Activated CD4-positive, alpha-beta T cell treated with anti-CD3 and anti-CD28 coated beads, Interleukin-2, amount 10 ng/mL, durations not matched to agents 24 days and 14 days (primary cell): ENCODE measurements at regions not wholly inside any gene's neighbourhood (a gene's known extent, or its start where the extent isn't known, plus 50 kb on each side); places are given as distances from the start of the nearest gene placed in this dataset.

Source experiments
- DNase-seq: peaks from one replicate; pipeline ENCODE4 v3.0.0; 2022
- H3K27ac Mint-ChIP-seq: one replicate; pipeline ENCODE4 v1.8.0; 2022; ENCODE audit warnings: mild to moderate bottlenecking, mixed read lengths
- H3K27me3 Mint-ChIP-seq: one replicate; pipeline ENCODE4 v1.8.0; 2022; ENCODE audit warnings: mixed read lengths
- H3K36me3 Mint-ChIP-seq: one replicate; pipeline ENCODE4 v1.8.0; 2022; ENCODE audit warnings: low read depth, mild to moderate bottlenecking, mixed read lengths
- H3K4me1 Mint-ChIP-seq: one replicate; pipeline ENCODE4 v1.8.0; 2021; ENCODE audit warnings: mixed read lengths
- H3K4me3 Mint-ChIP-seq: one replicate; pipeline ENCODE4 v1.8.0; 2022; ENCODE audit warnings: mild to moderate bottlenecking, moderate library complexity, mixed read lengths
- H3K9me3 Mint-ChIP-seq: one replicate; pipeline ENCODE4 v1.8.0; 2021; ENCODE audit warnings: mixed read lengths
- intact Hi-C: fragments of 100-400 bp; cut with micrococcal nuclease; formaldehyde crosslinking; loops from one replicate; pipeline ENCODE4 v1.15.1; 2023

- no peaks in the 10 kb centered on the region for H3K9me3 Mint-ChIP-seq
- H3K27me3 Mint-ChIP-seq = peaks cover 16% of the 10 kb centered on the region
- no peak overlapping the region for H3K27ac Mint-ChIP-seq
- DNase-seq = no peak
- H3K4me1 Mint-ChIP-seq = peaks cover 3% of the 10 kb centered on the region
- H3K36me3 Mint-ChIP-seq = no peaks in the 10 kb centered on the region
- intact Hi-C loops = no loop called here
- H3K4me3 Mint-ChIP-seq = no peak overlapping the region
Measured at GRCh38 chr2:45259547-45260160, 250.4 kb upstream of the SIX2 start.

GRCh38 chr2:45259138-45259537, 249.9 kb upstream of the SIX2 start:
- Mint-ChIP-seq H3K27me3 (peaks cover 16% of the 10 kb centered on the region), H3K4me3 (no peak overlapping the region), H3K9me3 (no peaks in the 10 kb centered on the region), H3K4me1 (peaks cover 3% of the 10 kb centered on the region), H3K36me3 (no peaks in the 10 kb centered on the region), H3K27ac (no peak overlapping the region)
- intact Hi-C loops = no loop called here
- no peak for DNase-seq

- H3K9me3 Mint-ChIP-seq = no peaks in the 10 kb centered on the region
- H3K4me3 Mint-ChIP-seq = no peak overlapping the region
- no peak for DNase-seq
- H3K36me3 Mint-ChIP-seq = no peaks in the 10 kb centered on the region
- intact Hi-C loops = no loop called here
- H3K4me1 Mint-ChIP-seq = peaks cover 3% of the 10 kb centered on the region
- H3K27me3 Mint-ChIP-seq = peaks cover 9% of the 10 kb centered on the region
- H3K27ac Mint-ChIP-seq = no peak overlapping the region
Measured at GRCh38 chr2:45258311-45258710, 249.1 kb upstream of the SIX2 start.

- Mint-ChIP-seq H3K36me3 (no peaks in the 10 kb centered on the region), H3K4me1 (peaks cover 3% of the 10 kb centered on the region), H3K9me3 (no peaks in the 10 kb centered on the region), H3K27ac (no peak overlapping the region), H3K4me3 (no peak overlapping the region), H3K27me3 (peaks cover 4% of the 10 kb centered on the region)
- intact Hi-C loops = no loop called here
- DNase-seq = no peak
Measured at GRCh38 chr2:45257820-45258219, 248.6 kb upstream of the SIX2 start.

- H3K36me3 Mint-ChIP-seq = no peaks in the 10 kb centered on the region
- intact Hi-C loops = no loop called here
- no peaks in the 10 kb centered on the region for H3K27me3 Mint-ChIP-seq
- DNase-seq = no peak
- no peaks in the 10 kb centered on the region for H3K9me3 Mint-ChIP-seq
- H3K4me1 Mint-ChIP-seq = no peaks in the 10 kb centered on the region
- H3K27ac Mint-ChIP-seq = no peak overlapping the region
- no peak overlapping the region for H3K4me3 Mint-ChIP-seq
Measured at GRCh38 chr2:45256867-45257641, 247.8 kb upstream of the SIX2 start.

- Mint-ChIP-seq H3K27me3 (peaks cover 2% of the 10 kb centered on the region), H3K36me3 (no peaks in the 10 kb centered on the region), H3K4me1 (no peaks in the 10 kb centered on the region), H3K4me3 (no peak overlapping the region), H3K27ac (no peak overlapping the region), H3K9me3 (no peaks in the 10 kb centered on the region)
- DNase-seq = no peak
- intact Hi-C loops = no loop called here
Measured at GRCh38 chr2:45256173-45256866, 247.1 kb upstream of the SIX2 start.

GRCh38 chr2:45255563-45255962, 246.3 kb upstream of the SIX2 start:
- H3K9me3 Mint-ChIP-seq = no peaks in the 10 kb centered on the region

GRCh38 chr2:45254025-45254424, 244.8 kb upstream of the SIX2 start:
- no peaks in the 10 kb centered on the region for H3K36me3 Mint-ChIP-seq
- no peak overlapping the region for H3K4me3 Mint-ChIP-seq
- no peaks in the 10 kb centered on the region for H3K4me1 Mint-ChIP-seq
- H3K27ac Mint-ChIP-seq = no peak overlapping the region
- H3K9me3 Mint-ChIP-seq = peaks cover 6% of the 10 kb centered on the region
- no peak for DNase-seq
- intact Hi-C loops = no loop called here
- H3K27me3 Mint-ChIP-seq = peaks cover 9% of the 10 kb centered on the region

More at GRCh38 chr2:45255563-45255962, 246.3 kb upstream of the SIX2 start:
- intact Hi-C loops = no loop called here
- H3K4me1 Mint-ChIP-seq = no peaks in the 10 kb centered on the region
- DNase-seq = no peak
- H3K4me3 Mint-ChIP-seq = no peak overlapping the region
- no peak overlapping the region for H3K27ac Mint-ChIP-seq
- peaks cover 6% of the 10 kb centered on the region for H3K27me3 Mint-ChIP-seq
- H3K36me3 Mint-ChIP-seq = no peaks in the 10 kb centered on the region

- H3K27ac Mint-ChIP-seq = no peak overlapping the region
- H3K27me3 Mint-ChIP-seq = peaks cover 9% of the 10 kb centered on the region
- H3K4me3 Mint-ChIP-seq = no peak overlapping the region
- no peak for DNase-seq
- intact Hi-C loops = no loop called here
- H3K36me3 Mint-ChIP-seq = no peaks in the 10 kb centered on the region
- no peaks in the 10 kb centered on the region for H3K4me1 Mint-ChIP-seq
- H3K9me3 Mint-ChIP-seq = peaks cover 7% of the 10 kb centered on the region
Measured at GRCh38 chr2:45253151-45253550, 243.9 kb upstream of the SIX2 start.

GRCh38 chr2:45250176-45250575, 240.9 kb upstream of the SIX2 start:
- DNase-seq = no peak
- Mint-ChIP-seq H3K36me3 (no peaks in the 10 kb centered on the region), H3K27ac (no peak overlapping the region), H3K9me3 (peaks cover 7% of the 10 kb centered on the region), H3K4me1 (no peaks in the 10 kb centered on the region), H3K27me3 (peaks cover 11% of the 10 kb centered on the region), H3K4me3 (no peak overlapping the region)
- intact Hi-C loops = no loop called here

GRCh38 chr2:45248214-45248613, 239.0 kb upstream of the SIX2 start:
- H3K9me3 Mint-ChIP-seq = peaks cover 7% of the 10 kb centered on the region
- no peaks in the 10 kb centered on the region for H3K4me1 Mint-ChIP-seq
- DNase-seq = no peak
- H3K36me3 Mint-ChIP-seq = no peaks in the 10 kb centered on the region
- intact Hi-C loops = no loop called here
- no peak overlapping the region for H3K27ac Mint-ChIP-seq
- no peak overlapping the region for H3K4me3 Mint-ChIP-seq
- peaks cover 16% of the 10 kb centered on the region for H3K27me3 Mint-ChIP-seq

GRCh38 chr2:45244928-45245327, 235.7 kb upstream of the SIX2 start:
- Mint-ChIP-seq H3K4me1 (no peaks in the 10 kb centered on the region), H3K4me3 (no peak overlapping the region), H3K27me3 (peaks cover 20% of the 10 kb centered on the region), H3K27ac (no peak overlapping the region), H3K36me3 (no peaks in the 10 kb centered on the region), H3K9me3 (peaks cover 7% of the 10 kb centered on the region)
- intact Hi-C loops = no loop called here
- no peak for DNase-seq

GRCh38 chr2:45242161-45242741, 233.0 kb upstream of the SIX2 start:
- Mint-ChIP-seq H3K27me3 (peaks cover 17% of the 10 kb centered on the region), H3K27ac (no peak overlapping the region)

GRCh38 chr2:45241061-45241561, 231.9 kb upstream of the SIX2 start:
- peaks cover 6% of the 10 kb centered on the region for H3K4me1 Mint-ChIP-seq
- H3K4me3 Mint-ChIP-seq = no peak overlapping the region
- H3K27ac Mint-ChIP-seq = no peak overlapping the region
- H3K36me3 Mint-ChIP-seq = no peaks in the 10 kb centered on the region
- intact Hi-C loops = no loop called here
- H3K9me3 Mint-ChIP-seq = no peaks in the 10 kb centered on the region
- no peak for DNase-seq
- H3K27me3 Mint-ChIP-seq = peaks cover 17% of the 10 kb centered on the region

More at GRCh38 chr2:45242161-45242741, 233.0 kb upstream of the SIX2 start:
- H3K9me3 Mint-ChIP-seq = no peaks in the 10 kb centered on the region
- no peaks in the 10 kb centered on the region for H3K36me3 Mint-ChIP-seq
- intact Hi-C loops = no loop called here
- DNase-seq = no peak
- H3K4me3 Mint-ChIP-seq = no peak overlapping the region
- H3K4me1 Mint-ChIP-seq = peaks cover 4% of the 10 kb centered on the region
